Heart left ventricle (tissue), 13 donors: ENCODE measurements at regions not wholly inside any gene's neighbourhood (a gene's known extent, or its start where the extent isn't known, plus 50 kb on each side); places are given as distances from the start of the nearest gene placed in this dataset.

Experiments used
- CTCF ChIP-seq, 12 donors: fragments of 200-600 bp; sonication (generic) in 4 of 12; IDR thresholded peaks; one replicate each; pipeline versions ENCODE4 v1.5.0 to v1.8.0; 2018 to 2022; ENCODE audit warnings: antibody characterized with exemption in 12 of 12, mild to moderate bottlenecking in 5 of 12
- POLR2A ChIP-seq, 2 donors: fragments of 450-650 bp; IDR thresholded peaks; one replicate each; pipeline ENCODE4 v1.6.1; 2017; ENCODE audit warnings: antibody characterized with exemption in 2 of 2, mild to moderate bottlenecking in 2 of 2, moderate library complexity in 2 of 2
- donor health status: ischemic (EF 13 %, LVEDD 7.1; RV severe dilation, severe dysfunction).
- donor health status: DM: no; HTN: yes; CAD: no.
- donor health status: DM: no; HTN: no; CAD: no.
- donor health status: ischemic (EF 25% LVEDD 6.9; RV normal size, moderate dysfunction).
- donor health status: ischemic (EF 25% LVEDD 5.7; RV mildly dilated, moderate dysfunction).
- donor health status: ischemic (EF 35%, LVEDD 5.7; RV mildly dilated, moderate dysfunction).
- donor health status: nonischemic (EF 11% LVEDD 7.7; RV severe dilation, severe dysfunction).
- donor health status: DM: yes; HTN: yes; CAD: no.
- donor health status: PGD.
- donor health status: ischemic (EF 29% LVEDD 5.4; RV normal size, mild dysfunction).
- donor health status: nonischemic (EF 23%, LVEDD 6.1; RV moderate dilation, normal function).

GRCh38 chr18:1784113-1784512 lies 787.2 kb downstream of the METTL4 start:
- TF ChIP-seq POLR2A (IDR thresholded peaks at IDR 0.05) (no peak), CTCF (IDR thresholded peaks at IDR 0.05) (no peak)
